ENCODE measurements at regions not wholly inside any gene's neighbourhood (a gene's known extent, or its start where the extent isn't known, plus 50 kb on each side); places are given as distances from the start of the nearest gene placed in this dataset.

GRCh38 chr4:23741681-23742191 lies 148.1 kb downstream of the PPARGC1A start:
- no peak for DNase-seq (ENCODE audit: low spot score)

- DNase-seq (ENCODE audit: low spot score): no peak
Measured at GRCh38 chr4:23737571-23737970, 152.3 kb downstream of the PPARGC1A start.

- DNase-seq (ENCODE audit: low spot score): no peak
Measured at GRCh38 chr4:23736466-23736865, 153.4 kb downstream of the PPARGC1A start.

- DNase-seq (ENCODE audit: low spot score): no peak
Measured at GRCh38 chr4:23734000-23734399, 155.8 kb downstream of the PPARGC1A start.

- DNase-seq (ENCODE audit: low spot score): no peak
Measured at GRCh38 chr4:23733476-23733875, 156.4 kb downstream of the PPARGC1A start.

- DNase-seq (ENCODE audit: low spot score): no peak
Measured at GRCh38 chr4:23730998-23731397, 158.8 kb downstream of the PPARGC1A start.

GRCh38 chr4:23728971-23729370 lies 160.9 kb downstream of the PPARGC1A start:
- no peak for DNase-seq (ENCODE audit: low spot score)

- no peak for DNase-seq (ENCODE audit: low spot score)
Measured at GRCh38 chr4:23728393-23728792, 161.5 kb downstream of the PPARGC1A start.

GRCh38 chr4:23720556-23720955 lies 169.3 kb downstream of the PPARGC1A start:
- DNase-seq (ENCODE audit: low spot score): no peak

- no peak for DNase-seq (ENCODE audit: low spot score)
Measured at GRCh38 chr4:23718435-23718834, 171.4 kb downstream of the PPARGC1A start.

GRCh38 chr4:23717528-23718248 lies 172.2 kb downstream of the PPARGC1A start:
- no peak for DNase-seq (ENCODE audit: low spot score)

- no peak for DNase-seq (ENCODE audit: low spot score)
Measured at GRCh38 chr4:23710298-23710697, 179.5 kb downstream of the PPARGC1A start.

GRCh38 chr4:23707652-23708026 lies 182.2 kb downstream of the PPARGC1A start:
- DNase-seq (ENCODE audit: low spot score): no peak

- no peak for DNase-seq (ENCODE audit: low spot score)
Measured at GRCh38 chr4:23706972-23707651, 182.7 kb downstream of the PPARGC1A start.

- no peak for DNase-seq (ENCODE audit: low spot score)
Measured at GRCh38 chr4:23700197-23700596, 189.7 kb downstream of the PPARGC1A start.

GRCh38 chr4:23697722-23698121 lies 192.1 kb downstream of the PPARGC1A start:
- no peak for DNase-seq (ENCODE audit: low spot score)

GRCh38 chr4:23697001-23697528 lies 192.8 kb downstream of the PPARGC1A start:
- DNase-seq (ENCODE audit: low spot score): no peak

- no peak for DNase-seq (ENCODE audit: low spot score)
Measured at GRCh38 chr4:23686169-23686897, 203.5 kb downstream of the PPARGC1A start.

GRCh38 chr4:23685471-23685870 lies 204.4 kb downstream of the PPARGC1A start:
- no peak for DNase-seq (ENCODE audit: low spot score)

- no peak for DNase-seq (ENCODE audit: low spot score)
Measured at GRCh38 chr4:23680671-23681518, 209.0 kb downstream of the PPARGC1A start.

GRCh38 chr4:23674694-23675093 lies 215.2 kb downstream of the PPARGC1A start:
- no peak for DNase-seq (ENCODE audit: low spot score)
